IMR-90 (cell line): ENCODE measurements at regions not wholly inside any gene's neighbourhood (a gene's known extent, or its start where the extent isn't known, plus 50 kb on each side); places are given as distances from the start of the nearest gene placed in this dataset.

Source experiments
- ATAC-seq: fragments of 200-7000 bp; cut with Tn5 transposase; 2 replicates; pipeline ENCODE4 v1.9.1; 2020; ENCODE audit warnings: low read depth, mild to moderate bottlenecking, moderate library complexity
- BruUV-seq: library from RNA; stranded (reverse); fragments of 400-500 nt; replicated peaks from 2 replicates; lab custom pipeline; 2021; lab: Mats Ljungman, UMichigan
- CTCF ChIA-PET: fragments of 300-600 bp; formaldehyde crosslinking; extraction: SDS; loops from one replicate; lab custom pipeline; 2021; ENCODE audit warnings: antibody characterized with exemption; lab: Yijun Ruan, JAX
- POLR2A ChIA-PET: fragments of 300-600 bp; sonication (Branson Sonifier 250); formaldehyde crosslinking; loops from one replicate; lab custom pipeline; 2022; ENCODE audit warnings: antibody characterized with exemption; ENCODE audit not compliant: unreplicated experiment; lab: Charles Lee
- DNase-seq: peaks from one replicate; pipeline ENCODE4 v3.0.0; 2013
- H2AFZ ChIP-seq: replicated peaks from 2 replicates; pipeline ENCODE3; 2013; ENCODE audit warnings: low read length, mild to moderate bottlenecking; ENCODE audit not compliant: poor library complexity
- H2AK5ac ChIP-seq: 2 replicates; pipeline ENCODE4 v1.6.1; 2013; ENCODE audit warnings: low read depth, low read length, inconsistent platforms
- H2AK9ac ChIP-seq: replicated peaks from 2 replicates; pipeline ENCODE3; 2013; ENCODE audit warnings: mild to moderate bottlenecking, low read depth, low read length, moderate library complexity; ENCODE audit not compliant: poor library complexity
- H2BK120ac ChIP-seq: 2 replicates; pipeline ENCODE4 v1.6.1; 2013; ENCODE audit warnings: low read depth, low read length, inconsistent platforms
- H2BK15ac ChIP-seq: 3 replicates; pipeline ENCODE4 v1.6.1; 2013; ENCODE audit warnings: low read depth, low read length, inconsistent platforms
- H2BK20ac ChIP-seq: 2 replicates; pipeline ENCODE4 v1.6.1; 2013; ENCODE audit warnings: low read depth, mild to moderate bottlenecking, inconsistent platforms, low read length, moderate library complexity
- H2BK5ac ChIP-seq: 2 replicates; pipeline ENCODE4 v1.6.1; 2013; ENCODE audit warnings: mild to moderate bottlenecking, low read depth, low read length, inconsistent platforms; ENCODE audit not compliant: poor library complexity, severe bottlenecking
- H3K14ac ChIP-seq: replicated peaks from 2 replicates; pipeline ENCODE4 v1.6.1; 2013; ENCODE audit warnings: low read depth, low read length, inconsistent platforms
- H3K18ac ChIP-seq: 2 replicates; pipeline ENCODE4 v1.6.1; 2013; ENCODE audit warnings: low read depth, low read length, control low read depth
- H3K23ac ChIP-seq: 2 replicates; pipeline ENCODE4 v1.6.1; 2013; ENCODE audit warnings: low read depth, low read length, inconsistent platforms
- H3K27ac ChIP-seq: 2 replicates; pipeline ENCODE4 v1.5.1; 2013; ENCODE audit warnings: mild to moderate bottlenecking, control low read depth, low read length; ENCODE audit not compliant: insufficient read depth
- H3K27me3 ChIP-seq: 2 replicates; pipeline ENCODE4 v1.6.1; 2013; ENCODE audit warnings: low read length; ENCODE audit not compliant: control insufficient read depth, insufficient read depth
- H3K36me3 ChIP-seq: 2 replicates; pipeline ENCODE4 v1.6.1; 2013; ENCODE audit warnings: low read length, mixed read lengths; ENCODE audit not compliant: control insufficient read depth, insufficient read depth
- H3K4ac ChIP-seq: 2 replicates; pipeline ENCODE4 v1.6.1; 2013; ENCODE audit warnings: low read depth, low read length, inconsistent platforms
- H3K4me1 ChIP-seq: 2 replicates; pipeline ENCODE4 v1.6.1; 2013; ENCODE audit warnings: low read length, mixed read lengths; ENCODE audit not compliant: control insufficient read depth, insufficient read depth
- H3K4me2 ChIP-seq: 2 replicates; pipeline ENCODE4 v1.6.1; 2013; ENCODE audit warnings: low read depth, mild to moderate bottlenecking, control low read depth, low read length, moderate library complexity
- H3K4me3 ChIP-seq: 2 replicates; pipeline ENCODE4 v1.5.1; 2013; ENCODE audit warnings: low read depth, mild to moderate bottlenecking, control low read depth, low read length, moderate library complexity; ENCODE audit not compliant: insufficient read depth
- H3K56ac ChIP-seq: 2 replicates; pipeline ENCODE4 v1.6.1; 2013; ENCODE audit warnings: low read length, inconsistent platforms; ENCODE audit not compliant: insufficient read depth; ENCODE audit errors: extremely low read depth
- H3K79me1 ChIP-seq, 2 experiments: 2 replicates each; pipeline ENCODE4 v1.6.1; 2013; ENCODE audit warnings: low read length in 2 of 2, inconsistent platforms in 1 of 2, low read depth in 1 of 2
- H3K9ac ChIP-seq: 2 replicates; pipeline ENCODE4 v1.6.1; 2013; ENCODE audit warnings: low read depth, low read length, control low read depth
- H3K9me1 ChIP-seq: 2 replicates; pipeline ENCODE4 v1.6.1; 2013; ENCODE audit warnings: low read length, inconsistent platforms; ENCODE audit not compliant: insufficient read depth
- H3K9me3 ChIP-seq: 2 replicates; pipeline ENCODE4 v1.6.1; 2013; ENCODE audit warnings: low read length; ENCODE audit not compliant: control insufficient read depth, insufficient read depth
- H4K20me1 ChIP-seq: 2 replicates; pipeline ENCODE4 v1.6.1; 2013; ENCODE audit warnings: low read length, inconsistent platforms; ENCODE audit not compliant: insufficient read depth
- H4K5ac ChIP-seq: 2 replicates; pipeline ENCODE4 v1.6.1; 2013; ENCODE audit warnings: mild to moderate bottlenecking, low read depth, low read length, control low read depth
- H4K8ac ChIP-seq, 2 experiments: 2 replicates each; pipeline ENCODE4 v1.6.1; 2013; ENCODE audit warnings: low read depth in 2 of 2, low read length in 2 of 2, control low read depth in 1 of 2, inconsistent platforms in 1 of 2
- H4K91ac ChIP-seq: 2 replicates; pipeline ENCODE4 v1.6.1; 2013; ENCODE audit warnings: low read depth, low read length, inconsistent platforms; ENCODE audit not compliant: insufficient read depth
- CEBPB ChIP-seq: IDR thresholded peaks from 2 replicates; pipeline ENCODE4 v1.6.1; 2012; ENCODE audit warnings: low read depth, low read length, improper control_type of control experiment
- CHD1 ChIP-seq: IDR thresholded peaks from 2 replicates; pipeline ENCODE4 v1.6.1; 2012; ENCODE audit warnings: low read depth, low read length, improper control_type of control experiment
- FOS ChIP-seq: fragments of 150-350 bp; IDR thresholded peaks from 2 replicates; pipeline ENCODE4 v1.6.1; 2016; ENCODE audit warnings: low read depth, low read length
- MAZ ChIP-seq: IDR thresholded peaks from 2 replicates; pipeline ENCODE4 v1.6.1; 2012; ENCODE audit warnings: low read depth, mild to moderate bottlenecking, low read length, improper control_type of control experiment, moderate library complexity, borderline replicate concordance
- MXI1 ChIP-seq: IDR thresholded peaks from 2 replicates; pipeline ENCODE4 v1.6.1; 2012; ENCODE audit warnings: low read depth, mild to moderate bottlenecking, low read length, moderate library complexity, borderline replicate concordance
- NFE2L2 ChIP-seq: fragments of 150-350 bp; IDR thresholded peaks from 2 replicates; pipeline ENCODE4 v1.6.1; 2016; ENCODE audit warnings: low read depth, mild to moderate bottlenecking, low read length
- POLR2A ChIP-seq: IDR thresholded peaks from 2 replicates; pipeline ENCODE4 v1.6.1; 2012; ENCODE audit warnings: mild to moderate bottlenecking, low read depth, low read length
- RCOR1 ChIP-seq: IDR thresholded peaks from 2 replicates; pipeline ENCODE4 v1.6.1; 2012; ENCODE audit warnings: mild to moderate bottlenecking, low read length, improper control_type of control experiment; ENCODE audit not compliant: insufficient replicate concordance
- WGBS, 2 experiments: methylation state at CpG; one replicate each; pipeline versions ENCODE4 v1.1.5 to v1.1.7; 2013; ENCODE audit warnings: missing lambda C conversion rate in 2 of 2; ENCODE audit not compliant: insufficient read length in 1 of 2; ENCODE audit errors: extremely low coverage in 2 of 2; 5-methylcytosine and 5-hydroxymethylcytosine counted together
- dilution Hi-C: fragments of 300-500 bp; cut with HindIII; formaldehyde crosslinking; loops from one replicate; pipeline ENCODE4 v1.14.3; 2018; ENCODE audit warnings: low sequenced_read_pairs; ENCODE audit not compliant: unreplicated experiment
- in situ Hi-C: fragments of 300-500 bp; cut with MboI; formaldehyde crosslinking; loops from 3 replicates; pipeline ENCODE4 v1.14.3; 2019; ENCODE audit warnings: low sequenced_read_pairs, inconsistent platforms, mixed read lengths
- intact Hi-C: fragments of 100-400 bp; cut with micrococcal nuclease; formaldehyde crosslinking; loops from 2 replicates; pipeline ENCODE4 v1.10.0; 2022

- Histone ChIP-seq H3K4me3 (no peak overlapping the region), H2BK15ac (no peak overlapping the region), H3K4ac (no peak overlapping the region), H3K27me3 (no peaks in the 10 kb centered on the region), H3K36me3 (no peaks in the 10 kb centered on the region), H2BK20ac (no peak overlapping the region), H3K9me1 (no peaks in the 10 kb centered on the region), H2AK5ac (no peak overlapping the region), H4K8ac (no peak overlapping the region), H3K56ac (no peak overlapping the region), H2BK120ac (no peak overlapping the region), H3K27ac (no peak overlapping the region), H2AK9ac (no peak overlapping the region), H4K20me1 (no peaks in the 10 kb centered on the region), H3K4me2 (no peak overlapping the region), H3K9ac (no peak overlapping the region), H4K5ac (no peak overlapping the region), H3K23ac (no peak overlapping the region), H3K18ac (no peak overlapping the region), H4K91ac (no peak overlapping the region), H3K14ac (no peak overlapping the region), H2AFZ (no peak overlapping the region), H3K79me1 (no peaks in the 10 kb centered on the region), H3K4me1 (no peaks in the 10 kb centered on the region), H2BK5ac (no peak overlapping the region), H3K9me3 (no peaks in the 10 kb centered on the region)
- DNase-seq (no peak), ATAC-seq (no peak)
- intact Hi-C loops, result loop anchor here (10.0 kb wide), 2 partner anchors 1620 to 1870 kb away; no protein-coding TSS in a partner anchor
- BruUV-seq, result no TSS peak
- CTCF ChIA-PET, result no interaction called here
- TF ChIP-seq NFE2L2, result no peak
- TF ChIP-seq CEBPB, result no peak
- no peak for TF ChIP-seq MXI1
- TF ChIP-seq POLR2A, result no peak
- no peak for TF ChIP-seq MAZ
- TF ChIP-seq RCOR1, result no peak
- TF ChIP-seq FOS, result no peak
- TF ChIP-seq CHD1, result no peak
- POLR2A ChIA-PET, result no interaction called here
- dilution Hi-C loops, result no loop called here
- WGBS, 2 experiments, result no CpG with 5 or more reads among the region's 4 CpGs
- in situ Hi-C loops, result loop anchor here (10.0 to 25.0 kb wide), 4 partner anchors 1552 to 2000 kb away; no protein-coding TSS in a partner anchor
Measured at GRCh38 chr4:18684932-18685331, 663.4 kb upstream of the LCORL start.
